ENCODE measurements at regions not wholly inside any gene's neighbourhood (a gene's known extent, or its start where the extent isn't known, plus 50 kb on each side); places are given as distances from the start of the nearest gene placed in this dataset.
"Not testable (repeated sequence)": the region's sequence is repeated elsewhere in the genome, so short reads cannot be mapped to it uniquely, and the experiment has no call there.

DNA sequence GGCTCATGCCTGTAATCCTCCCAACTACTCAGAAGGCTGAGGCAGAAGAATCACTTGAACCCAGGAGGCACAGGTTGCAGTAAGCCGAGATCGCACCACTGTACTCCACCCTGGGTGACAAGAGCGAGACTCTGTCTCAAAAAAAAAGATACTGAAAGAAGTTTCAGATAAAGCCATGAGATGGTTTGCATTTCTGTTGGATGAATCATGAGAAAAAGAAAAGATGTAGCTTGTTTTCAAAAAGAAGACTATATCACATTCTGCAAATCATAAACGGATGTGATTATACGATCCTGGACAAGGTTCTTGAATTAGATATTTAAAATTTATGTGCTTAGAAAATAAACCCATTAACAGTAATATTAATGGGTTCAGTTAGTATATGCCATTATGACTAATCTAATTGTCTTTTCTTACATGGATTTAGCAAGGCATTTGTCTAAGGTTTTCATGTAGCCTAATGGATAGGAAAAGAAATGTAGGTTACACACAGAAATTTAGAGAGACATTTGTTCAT, 345.9 kb downstream of the SLC7A11 start:
- no peaks in the 10 kb centered on the region for H3K36me3 ChIP-seq (ENCODE audit: insufficient read depth, low read length)
- no peaks in the 10 kb centered on the region for H3K4me1 ChIP-seq (ENCODE audit: control insufficient read depth, insufficient read depth, low read length)
- no peak overlapping the region for H3K4me3 ChIP-seq (ENCODE audit: low read length)
- no peaks in the 10 kb centered on the region for H3K9me3 ChIP-seq (replicated peaks; ENCODE audit: low read length)
- no peak overlapping the region for H3K4me2 ChIP-seq (ENCODE audit: low read length)
- H3K9ac ChIP-seq (ENCODE audit: low read depth, low read length) = no peak overlapping the region
- H3K27me3 ChIP-seq (ENCODE audit: control insufficient read depth, insufficient read depth, low read length) = no peaks in the 10 kb centered on the region

DNA sequence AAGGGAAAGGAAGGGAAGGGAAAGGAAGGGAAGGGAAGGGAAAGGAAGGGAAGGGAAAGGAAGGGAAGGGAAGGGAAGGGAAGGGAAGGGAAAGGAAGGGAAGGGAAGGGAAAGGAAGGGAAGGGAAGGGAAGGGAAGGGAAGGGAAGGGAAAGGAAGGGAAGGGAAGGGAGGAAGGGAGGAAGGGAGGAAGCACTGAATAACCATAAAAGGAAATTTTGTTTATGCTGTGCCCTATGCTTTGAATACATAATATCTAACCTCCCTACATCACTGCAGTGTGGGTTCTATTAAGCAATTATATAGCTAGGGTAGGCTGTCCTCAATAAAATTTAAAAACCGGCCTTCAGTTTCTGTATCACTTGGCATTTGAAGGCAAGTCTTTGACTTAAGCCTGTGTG, 346.6 kb downstream of the SLC7A11 start:
- not testable (repeated sequence) for H3K36me3 ChIP-seq (ENCODE audit: insufficient read depth, low read length); H3K4me3 ChIP-seq (ENCODE audit: low read length); H3K4me1 ChIP-seq (ENCODE audit: control insufficient read depth, insufficient read depth, low read length); H3K9me3 ChIP-seq (replicated peaks; ENCODE audit: low read length); H3K4me2 ChIP-seq (ENCODE audit: low read length); H3K27me3 ChIP-seq (ENCODE audit: control insufficient read depth, insufficient read depth, low read length); H3K9ac ChIP-seq (ENCODE audit: low read depth, low read length)

GRCh38 chr4:137892134-137892533, 350.0 kb downstream of the SLC7A11 start:
- H3K4me3 ChIP-seq (ENCODE audit: low read length) = no peak overlapping the region
- H3K9me3 ChIP-seq (replicated peaks; ENCODE audit: low read length) = no peaks in the 10 kb centered on the region
- H3K4me1 ChIP-seq (ENCODE audit: control insufficient read depth, insufficient read depth, low read length) = no peaks in the 10 kb centered on the region
- no peak overlapping the region for H3K9ac ChIP-seq (ENCODE audit: low read depth, low read length)
- H3K4me2 ChIP-seq (ENCODE audit: low read length) = no peak overlapping the region
- no peaks in the 10 kb centered on the region for H3K27me3 ChIP-seq (ENCODE audit: control insufficient read depth, insufficient read depth, low read length)
- no peaks in the 10 kb centered on the region for H3K36me3 ChIP-seq (ENCODE audit: insufficient read depth, low read length)

DNA sequence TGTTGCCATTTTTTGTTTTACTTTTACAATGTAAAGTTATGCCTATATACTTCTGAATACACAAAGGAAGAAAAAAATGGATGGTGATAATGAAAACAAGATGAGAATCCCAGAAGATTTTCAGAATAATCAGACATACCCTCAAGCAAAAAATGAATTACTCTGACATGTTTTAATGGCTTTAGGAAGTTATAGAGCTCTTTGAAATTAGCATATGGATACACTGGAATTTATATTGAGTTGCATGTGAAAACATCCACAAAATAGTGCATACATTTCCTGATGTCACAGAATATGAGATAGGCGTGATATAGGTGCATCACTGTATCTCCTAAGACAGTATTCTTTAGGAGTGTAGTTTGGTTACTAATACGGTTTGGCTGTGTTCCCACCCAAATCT, 351.3 kb downstream of the SLC7A11 start:
- H3K36me3 ChIP-seq (ENCODE audit: insufficient read depth, low read length) = no peaks in the 10 kb centered on the region
- no peak overlapping the region for H3K4me2 ChIP-seq (ENCODE audit: low read length)

GRCh38 chr4:137881641-137882040, 349.3 kb upstream of the PCDH18 start:
- no peaks in the 10 kb centered on the region for H3K27me3 ChIP-seq (ENCODE audit: control insufficient read depth, insufficient read depth, low read length)
- no peak overlapping the region for H3K9ac ChIP-seq (ENCODE audit: low read depth, low read length)
- no peak overlapping the region for H3K4me3 ChIP-seq (ENCODE audit: low read length)
- H3K4me1 ChIP-seq (ENCODE audit: control insufficient read depth, insufficient read depth, low read length) = no peaks in the 10 kb centered on the region
- H3K9me3 ChIP-seq (replicated peaks; ENCODE audit: low read length) = no peaks in the 10 kb centered on the region
- H3K36me3 ChIP-seq (ENCODE audit: insufficient read depth, low read length) = no peaks in the 10 kb centered on the region
- no peak overlapping the region for H3K4me2 ChIP-seq (ENCODE audit: low read length)

More for the DNA sequence above, 351.3 kb downstream of the SLC7A11 start:
- no peaks in the 10 kb centered on the region for H3K9me3 ChIP-seq (replicated peaks; ENCODE audit: low read length)
- H3K9ac ChIP-seq (ENCODE audit: low read depth, low read length) = no peak overlapping the region
- H3K4me3 ChIP-seq (ENCODE audit: low read length) = no peak overlapping the region
- no peaks in the 10 kb centered on the region for H3K27me3 ChIP-seq (ENCODE audit: control insufficient read depth, insufficient read depth, low read length)
- no peaks in the 10 kb centered on the region for H3K4me1 ChIP-seq (ENCODE audit: control insufficient read depth, insufficient read depth, low read length)

DNA sequence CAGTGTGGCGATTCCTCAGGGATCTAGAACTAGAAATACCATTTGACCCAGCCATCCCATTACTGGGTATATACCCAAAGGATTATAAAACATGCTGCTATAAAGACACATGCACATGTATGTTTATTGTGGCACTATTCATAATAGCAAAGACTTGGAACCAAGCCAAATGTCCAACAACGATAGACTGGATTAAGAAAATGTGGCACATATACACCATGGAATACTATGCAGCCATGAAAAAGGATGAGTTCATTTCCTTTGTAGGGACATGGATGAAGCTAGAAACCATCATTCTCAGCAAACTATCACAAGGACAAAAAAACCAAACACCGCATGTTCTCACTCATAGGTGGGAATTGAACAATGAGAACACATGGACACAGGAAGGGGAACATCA, 335.8 kb upstream of the PCDH18 start:
- H3K9ac ChIP-seq (ENCODE audit: low read depth, low read length); H3K9me3 ChIP-seq (replicated peaks; ENCODE audit: low read length); H3K4me3 ChIP-seq (ENCODE audit: low read length); H3K4me2 ChIP-seq (ENCODE audit: low read length); H3K36me3 ChIP-seq (ENCODE audit: insufficient read depth, low read length); H3K4me1 ChIP-seq (ENCODE audit: control insufficient read depth, insufficient read depth, low read length); H3K27me3 ChIP-seq (ENCODE audit: control insufficient read depth, insufficient read depth, low read length): not testable (repeated sequence)

- Histone ChIP-seq H3K4me3 (ENCODE audit: low read length) (no peak overlapping the region), H3K27me3 (ENCODE audit: control insufficient read depth, insufficient read depth, low read length) (no peaks in the 10 kb centered on the region), H3K4me1 (ENCODE audit: control insufficient read depth, insufficient read depth, low read length) (no peaks in the 10 kb centered on the region), H3K9me3 (replicated peaks; ENCODE audit: low read length) (no peaks in the 10 kb centered on the region), H3K4me2 (ENCODE audit: low read length) (no peak overlapping the region), H3K9ac (ENCODE audit: low read depth, low read length) (no peak overlapping the region), H3K36me3 (ENCODE audit: insufficient read depth, low read length) (no peaks in the 10 kb centered on the region)
These were observed 334.4 kb upstream of the PCDH18 start for GRCh38 chr4:137866671-137867070.

GRCh38 chr4:137861682-137862081, 329.4 kb upstream of the PCDH18 start:
- Histone ChIP-seq H3K4me3 (ENCODE audit: low read length) (no peak overlapping the region), H3K36me3 (ENCODE audit: insufficient read depth, low read length) (no peaks in the 10 kb centered on the region), H3K9ac (ENCODE audit: low read depth, low read length) (no peak overlapping the region), H3K4me2 (ENCODE audit: low read length) (no peak overlapping the region), H3K4me1 (ENCODE audit: control insufficient read depth, insufficient read depth, low read length) (no peaks in the 10 kb centered on the region), H3K27me3 (ENCODE audit: control insufficient read depth, insufficient read depth, low read length) (no peaks in the 10 kb centered on the region), H3K9me3 (replicated peaks; ENCODE audit: low read length) (no peaks in the 10 kb centered on the region)

- no peaks in the 10 kb centered on the region for H3K36me3 ChIP-seq (ENCODE audit: insufficient read depth, low read length)
- H3K4me2 ChIP-seq (ENCODE audit: low read length) = no peak overlapping the region
These were observed 321.1 kb upstream of the PCDH18 start for GRCh38 chr4:137853424-137853823.

GRCh38 chr4:137852326-137852725, 320.0 kb upstream of the PCDH18 start:
- H3K36me3 ChIP-seq (ENCODE audit: insufficient read depth, low read length) = no peaks in the 10 kb centered on the region
- H3K27me3 ChIP-seq (ENCODE audit: control insufficient read depth, insufficient read depth, low read length) = no peaks in the 10 kb centered on the region
- no peaks in the 10 kb centered on the region for H3K4me1 ChIP-seq (ENCODE audit: control insufficient read depth, insufficient read depth, low read length)
- H3K4me3 ChIP-seq (ENCODE audit: low read length) = no peak overlapping the region
- no peaks in the 10 kb centered on the region for H3K9me3 ChIP-seq (replicated peaks; ENCODE audit: low read length)
- H3K9ac ChIP-seq (ENCODE audit: low read depth, low read length) = no peak overlapping the region
- no peak overlapping the region for H3K4me2 ChIP-seq (ENCODE audit: low read length)

More at GRCh38 chr4:137853424-137853823, 321.1 kb upstream of the PCDH18 start:
- H3K9me3 ChIP-seq (replicated peaks; ENCODE audit: low read length) = no peaks in the 10 kb centered on the region
- H3K4me1 ChIP-seq (ENCODE audit: control insufficient read depth, insufficient read depth, low read length) = no peaks in the 10 kb centered on the region
- no peak overlapping the region for H3K9ac ChIP-seq (ENCODE audit: low read depth, low read length)
- no peak overlapping the region for H3K4me3 ChIP-seq (ENCODE audit: low read length)
- no peaks in the 10 kb centered on the region for H3K27me3 ChIP-seq (ENCODE audit: control insufficient read depth, insufficient read depth, low read length)

GRCh38 chr4:137851435-137851834, 319.1 kb upstream of the PCDH18 start:
- Histone ChIP-seq H3K4me3 (ENCODE audit: low read length) (no peak overlapping the region), H3K27me3 (ENCODE audit: control insufficient read depth, insufficient read depth, low read length) (no peaks in the 10 kb centered on the region), H3K4me1 (ENCODE audit: control insufficient read depth, insufficient read depth, low read length) (no peaks in the 10 kb centered on the region), H3K4me2 (ENCODE audit: low read length) (no peak overlapping the region), H3K36me3 (ENCODE audit: insufficient read depth, low read length) (no peaks in the 10 kb centered on the region), H3K9me3 (replicated peaks; ENCODE audit: low read length) (no peaks in the 10 kb centered on the region), H3K9ac (ENCODE audit: low read depth, low read length) (no peak overlapping the region)

DNA sequence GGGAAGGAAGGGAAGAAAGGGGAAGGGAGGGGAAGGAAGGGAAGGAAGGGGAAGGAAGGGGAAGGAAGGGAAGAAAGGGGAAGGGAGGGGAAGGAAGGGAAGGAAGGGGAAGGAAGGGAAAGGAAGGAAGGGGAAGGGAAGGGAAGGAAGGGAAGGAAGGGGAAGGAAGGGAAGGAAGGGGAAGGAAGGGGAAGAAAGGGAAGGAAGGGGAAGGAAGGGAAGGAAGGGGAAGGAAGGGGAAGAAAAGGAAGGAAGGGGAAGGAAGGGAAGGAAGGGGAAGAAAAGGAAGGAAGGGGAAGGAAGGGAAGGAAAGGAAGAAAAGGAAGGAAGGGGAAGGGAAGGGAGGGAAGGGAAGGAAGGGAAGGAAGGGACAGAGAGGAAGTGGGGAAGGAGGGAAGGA, 295.7 kb upstream of the PCDH18 start:
- not testable (repeated sequence) for H3K9ac ChIP-seq (ENCODE audit: low read depth, low read length); H3K4me3 ChIP-seq (ENCODE audit: low read length); H3K4me1 ChIP-seq (ENCODE audit: control insufficient read depth, insufficient read depth, low read length); H3K4me2 ChIP-seq (ENCODE audit: low read length); H3K27me3 ChIP-seq (ENCODE audit: control insufficient read depth, insufficient read depth, low read length); H3K36me3 ChIP-seq (ENCODE audit: insufficient read depth, low read length); H3K9me3 ChIP-seq (replicated peaks; ENCODE audit: low read length)
